KMS-11 (cell line): ENCODE measurements at regions not wholly inside any gene's neighbourhood (a gene's known extent, or its start where the extent isn't known, plus 50 kb on each side); places are given as distances from the start of the nearest gene placed in this dataset.

Experiments used
- H2AFZ ChIP-seq: fragments of 200-600 bp; sonication (generic); 2 replicates; pipeline ENCODE4 v1.6.1; 2016; ENCODE audit warnings: antibody characterized with exemption, mixed run types, low read depth
- H3K27ac ChIP-seq: fragments of 200-600 bp; sonication (generic); 2 replicates; pipeline ENCODE4 v1.6.1; 2016; ENCODE audit warnings: mild to moderate bottlenecking, mixed run types
- H3K27me3 ChIP-seq: fragments of 200-600 bp; sonication (generic); 2 replicates; pipeline ENCODE4 v1.6.1; 2017; ENCODE audit warnings: mild to moderate bottlenecking, low read depth, mixed run types, moderate library complexity; ENCODE audit not compliant: insufficient read depth
- H3K36me3 ChIP-seq: fragments of 200-600 bp; sonication (generic); 2 replicates; pipeline ENCODE4 v1.6.1; 2017; ENCODE audit warnings: mild to moderate bottlenecking, mixed run types; ENCODE audit not compliant: insufficient read depth
- H3K4me1 ChIP-seq: fragments of 200-600 bp; sonication (generic); 2 replicates; pipeline ENCODE4 v1.6.1; 2016; ENCODE audit warnings: mild to moderate bottlenecking, low read depth, mixed run types; ENCODE audit not compliant: poor library complexity, severe bottlenecking
- H3K4me2 ChIP-seq: fragments of 200-600 bp; sonication (generic); 2 replicates; pipeline ENCODE4 v1.7.0; 2016; ENCODE audit warnings: mild to moderate bottlenecking, mixed run types
- H3K4me3 ChIP-seq: fragments of 200-600 bp; sonication (generic); IDR thresholded peaks from 2 replicates; pipeline ENCODE4 v1.6.1; 2017; ENCODE audit warnings: low read depth, low read length, mixed read lengths; ENCODE audit not compliant: insufficient read depth
- H3K79me2 ChIP-seq: fragments of 200-600 bp; sonication (generic); 2 replicates; pipeline ENCODE4 v1.6.1; 2016; ENCODE audit warnings: low read depth, mixed run types; ENCODE audit not compliant: insufficient read depth
- H3K9ac ChIP-seq: fragments of 200-600 bp; sonication (generic); 2 replicates; pipeline ENCODE4 v1.6.1; 2016; ENCODE audit warnings: mild to moderate bottlenecking, mixed run types
- H4K20me1 ChIP-seq: fragments of 200-600 bp; sonication (generic); 2 replicates; pipeline ENCODE4 v1.6.1; 2016; ENCODE audit warnings: mild to moderate bottlenecking, mixed run types; ENCODE audit not compliant: insufficient read depth
- TF ChIP-seq, protein P1 (sequence below): fragments of 200-600 bp; sonication (generic); conservative IDR thresholded peaks from 2 replicates; pipeline ENCODE4 v1.6.1; 2017; ENCODE audit warnings: low read depth, mild to moderate bottlenecking, antibody characterized with exemption, low read length, moderate library complexity, mixed read lengths

DNA sequence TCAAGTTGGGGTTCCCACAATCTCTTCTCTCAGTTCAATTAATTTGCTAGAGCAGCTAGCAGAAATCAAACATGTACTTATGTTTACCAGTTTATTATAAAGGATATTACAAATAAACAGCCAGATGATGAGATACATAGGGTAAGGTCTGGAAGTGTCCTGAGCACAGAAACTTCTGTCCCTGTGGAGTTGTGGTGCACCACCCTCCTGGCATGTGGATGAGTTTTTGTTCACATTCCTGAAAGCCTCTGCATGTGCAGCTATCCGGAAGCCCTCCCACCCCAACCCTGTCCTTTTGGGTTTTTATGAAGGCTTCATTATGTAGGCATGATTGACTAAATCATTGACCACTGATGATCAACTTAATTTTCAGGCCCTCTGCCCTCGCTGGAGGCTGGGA is 791.2 kb upstream of the ZNF608 start:
- Histone ChIP-seq H3K79me2 (no peaks in the 10 kb centered on the region), H2AFZ (no peak overlapping the region), H3K4me2 (no peak overlapping the region), H3K27me3 (no peaks in the 10 kb centered on the region), H3K9ac (no peak overlapping the region), H3K36me3 (no peaks in the 10 kb centered on the region), H3K4me3 (no peak overlapping the region), H4K20me1 (no peaks in the 10 kb centered on the region), H3K27ac (no peak overlapping the region), H3K4me1 (peaks cover 14% of the 10 kb centered on the region)
- TF ChIP-seq, protein P1, sequence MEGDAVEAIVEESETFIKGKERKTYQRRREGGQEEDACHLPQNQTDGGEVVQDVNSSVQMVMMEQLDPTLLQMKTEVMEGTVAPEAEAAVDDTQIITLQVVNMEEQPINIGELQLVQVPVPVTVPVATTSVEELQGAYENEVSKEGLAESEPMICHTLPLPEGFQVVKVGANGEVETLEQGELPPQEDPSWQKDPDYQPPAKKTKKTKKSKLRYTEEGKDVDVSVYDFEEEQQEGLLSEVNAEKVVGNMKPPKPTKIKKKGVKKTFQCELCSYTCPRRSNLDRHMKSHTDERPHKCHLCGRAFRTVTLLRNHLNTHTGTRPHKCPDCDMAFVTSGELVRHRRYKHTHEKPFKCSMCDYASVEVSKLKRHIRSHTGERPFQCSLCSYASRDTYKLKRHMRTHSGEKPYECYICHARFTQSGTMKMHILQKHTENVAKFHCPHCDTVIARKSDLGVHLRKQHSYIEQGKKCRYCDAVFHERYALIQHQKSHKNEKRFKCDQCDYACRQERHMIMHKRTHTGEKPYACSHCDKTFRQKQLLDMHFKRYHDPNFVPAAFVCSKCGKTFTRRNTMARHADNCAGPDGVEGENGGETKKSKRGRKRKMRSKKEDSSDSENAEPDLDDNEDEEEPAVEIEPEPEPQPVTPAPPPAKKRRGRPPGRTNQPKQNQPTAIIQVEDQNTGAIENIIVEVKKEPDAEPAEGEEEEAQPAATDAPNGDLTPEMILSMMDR, result no peak

DNA sequence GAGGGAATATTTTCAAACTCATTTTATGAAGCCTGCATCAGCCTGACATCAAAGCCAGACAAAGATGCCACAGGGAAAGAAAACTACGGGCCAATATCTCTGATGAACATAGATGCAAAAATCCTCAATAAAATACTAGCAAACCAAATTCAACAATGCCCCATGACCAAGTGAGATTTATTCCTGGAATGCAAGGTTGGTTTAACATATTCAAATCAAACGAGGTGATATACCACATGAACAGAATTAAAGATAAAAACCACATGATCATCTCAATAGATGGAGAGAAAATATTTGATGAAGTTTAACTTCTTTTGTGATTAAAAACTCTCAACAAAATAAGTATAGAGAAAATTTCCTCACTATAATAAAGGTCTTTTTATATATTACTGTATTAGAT is 792.0 kb upstream of the ZNF608 start:
- H2AFZ ChIP-seq, result no peak overlapping the region
- TF ChIP-seq, protein P1, result no peak
- H3K79me2 ChIP-seq, result no peaks in the 10 kb centered on the region
- no peak overlapping the region for H3K27ac ChIP-seq
- no peak overlapping the region for H3K4me2 ChIP-seq
- H3K4me3 ChIP-seq, result no peak overlapping the region
- no peaks in the 10 kb centered on the region for H4K20me1 ChIP-seq
- peaks cover 14% of the 10 kb centered on the region for H3K4me1 ChIP-seq
- no peaks in the 10 kb centered on the region for H3K27me3 ChIP-seq
- no peaks in the 10 kb centered on the region for H3K36me3 ChIP-seq
- H3K9ac ChIP-seq, result no peak overlapping the region

DNA sequence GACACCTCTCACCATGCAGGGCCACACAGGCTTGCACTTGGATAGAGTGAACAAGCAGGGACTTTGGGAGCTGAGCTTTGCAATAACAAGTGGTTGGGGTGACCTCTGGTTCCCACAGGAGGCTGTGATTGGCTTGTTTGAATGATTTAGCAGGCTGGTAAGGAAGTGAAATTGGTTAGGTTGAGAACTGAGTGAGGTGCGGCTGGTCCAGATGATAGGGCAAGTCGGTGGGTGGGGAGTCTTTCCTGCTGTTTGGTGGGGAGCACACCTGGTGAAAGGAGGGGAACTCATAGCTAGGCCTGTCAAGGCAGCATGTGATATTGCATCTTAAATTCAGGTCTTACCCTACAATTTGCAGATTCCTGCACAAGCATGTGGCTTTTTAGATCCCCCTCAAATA is 794.6 kb upstream of the ZNF608 start:
- Histone ChIP-seq H3K4me2 (no peak overlapping the region), H3K27me3 (no peaks in the 10 kb centered on the region), H3K79me2 (no peaks in the 10 kb centered on the region), H3K4me3 (no peak overlapping the region), H4K20me1 (no peaks in the 10 kb centered on the region), H3K36me3 (no peaks in the 10 kb centered on the region), H3K4me1 (peaks cover 9% of the 10 kb centered on the region), H3K9ac (no peak overlapping the region), H3K27ac (no peak overlapping the region), H2AFZ (no peak overlapping the region)
- TF ChIP-seq, protein P1, result no peak

DNA sequence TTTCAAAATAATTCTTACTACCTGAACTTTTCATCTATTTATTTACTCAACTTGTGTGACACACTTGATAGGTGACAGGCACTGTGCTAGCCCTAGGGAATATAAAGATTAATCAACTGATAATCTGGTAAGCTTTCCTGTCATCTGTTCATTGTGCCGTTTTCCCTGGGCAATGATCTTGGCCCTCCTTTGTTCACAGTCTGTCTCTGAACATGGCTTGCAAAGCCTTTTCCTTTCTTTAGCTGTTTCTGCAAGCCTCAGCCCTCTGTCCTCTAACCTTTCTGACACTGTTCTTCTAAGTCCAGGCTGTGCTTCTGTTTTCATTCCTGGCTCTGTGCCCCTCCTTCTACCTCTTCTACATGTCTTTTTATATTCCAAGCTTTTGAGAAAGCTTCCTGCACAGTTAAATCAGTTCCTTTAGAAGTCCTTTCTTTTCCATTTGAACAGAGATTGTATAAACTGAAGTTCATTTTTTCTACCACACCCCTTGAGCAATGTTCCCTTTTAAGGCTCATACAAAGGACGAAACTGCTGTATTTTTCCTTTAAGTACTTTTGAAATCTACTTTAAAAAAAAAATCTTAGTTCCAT is 803.0 kb upstream of the ZNF608 start:
- H3K4me3 ChIP-seq, result no peak overlapping the region
- H4K20me1 ChIP-seq, result no peaks in the 10 kb centered on the region
- H2AFZ ChIP-seq, result no peak overlapping the region
- no peaks in the 10 kb centered on the region for H3K36me3 ChIP-seq
- H3K79me2 ChIP-seq, result no peaks in the 10 kb centered on the region
- H3K27me3 ChIP-seq, result no peaks in the 10 kb centered on the region
- H3K27ac ChIP-seq, result no peak overlapping the region
- H3K4me1 ChIP-seq, result no peaks in the 10 kb centered on the region
- no peak overlapping the region for H3K4me2 ChIP-seq
- no peak overlapping the region for H3K9ac ChIP-seq
- TF ChIP-seq, protein P1, result no peak
